PC-9 (cell line): ENCODE measurements at regions not wholly inside any gene's neighbourhood (a gene's known extent, or its start where the extent isn't known, plus 50 kb on each side); places are given as distances from the start of the nearest gene placed in this dataset.

ENCODE experiments used
- BruUV-seq: library from RNA; stranded (reverse); fragments of 400-500 nt; replicated peaks from 2 replicates; lab custom pipeline; 2021; lab: Mats Ljungman, UMichigan
- CTCF ChIA-PET: fragments of 300-600 bp; sonication (Branson Sonifier 250); formaldehyde crosslinking; loops from one replicate; lab custom pipeline; 2022; ENCODE audit warnings: antibody characterized with exemption; lab: Charles Lee
- POLR2A ChIA-PET: fragments of 300-600 bp; sonication (Branson Sonifier 250); formaldehyde crosslinking; loops from one replicate; lab custom pipeline; 2022; ENCODE audit warnings: antibody characterized with exemption; ENCODE audit not compliant: unreplicated experiment; lab: Charles Lee
- DNase-seq, 2 experiments: peaks; one replicate each; pipeline versions ENCODE4 v3.0.0 to v3.0.0-alpha.2; 2015 to 2022; ENCODE audit warnings: mixed read lengths in 1 of 2
- H2AFZ ChIP-seq: fragments of 200-600 bp; sonication (generic); 2 replicates; pipeline ENCODE4 v1.8.1; 2017; ENCODE audit warnings: antibody characterized with exemption
- H3F3A ChIP-seq: fragments of 200-600 bp; sonication (generic); 2 replicates; pipeline ENCODE4 v1.8.1; 2017; ENCODE audit warnings: antibody characterized with exemption, mild to moderate bottlenecking, low read depth; ENCODE audit not compliant: insufficient read depth
- H3K27ac ChIP-seq: fragments of 200-600 bp; sonication (generic); 2 replicates; pipeline ENCODE4 v1.6.1; 2016; ENCODE audit warnings: mixed run types
- H3K27me3 ChIP-seq: fragments of 200-600 bp; sonication (generic); 2 replicates; pipeline ENCODE4 v1.6.1; 2016; ENCODE audit warnings: low read depth, mixed run types; ENCODE audit not compliant: insufficient read depth
- H3K36me3 ChIP-seq: fragments of 200-600 bp; sonication (generic); 2 replicates; pipeline ENCODE4 v1.6.1; 2016; ENCODE audit warnings: low read depth, mixed run types
- H3K4me1 ChIP-seq: fragments of 200-600 bp; sonication (generic); replicated peaks from 2 replicates; pipeline ENCODE4 v1.6.1; 2016; ENCODE audit warnings: mixed run types; ENCODE audit not compliant: insufficient read depth
- H3K4me2 ChIP-seq: fragments of 200-600 bp; sonication (generic); 2 replicates; pipeline ENCODE4 v1.6.1; 2017; ENCODE audit warnings: mixed run types
- H3K4me3 ChIP-seq: fragments of 200-600 bp; sonication (generic); 2 replicates; pipeline ENCODE4 v1.6.1; 2016; ENCODE audit warnings: mixed run types
- H3K79me2 ChIP-seq: fragments of 200-600 bp; sonication (generic); 2 replicates; pipeline ENCODE4 v1.6.1; 2017; ENCODE audit warnings: low read depth, mixed run types
- H3K9me2 ChIP-seq: fragments of 200-600 bp; sonication (generic); 2 replicates; pipeline ENCODE4 v1.8.1; 2017; ENCODE audit warnings: mild to moderate bottlenecking; ENCODE audit not compliant: insufficient read depth
- H3K9me3 ChIP-seq: fragments of 200-600 bp; sonication (generic); 2 replicates; pipeline ENCODE4 v1.8.1; 2016; ENCODE audit warnings: low read depth; ENCODE audit not compliant: insufficient read depth
- H4K20me1 ChIP-seq: fragments of 200-600 bp; sonication (generic); 2 replicates; pipeline ENCODE4 v1.8.1; 2017; ENCODE audit not compliant: insufficient read depth
- CTCF ChIP-seq: fragments of 200-600 bp; sonication (generic); conservative IDR thresholded peaks from 2 replicates; pipeline ENCODE4 v1.6.1; 2017; ENCODE audit warnings: mixed run types, antibody characterized with exemption, mild to moderate bottlenecking, moderate library complexity
- EZH2 ChIP-seq: fragments of 200-600 bp; sonication (generic); IDR thresholded peaks from 2 replicates; pipeline ENCODE4 v1.8.0; 2017; ENCODE audit warnings: antibody characterized with exemption, low read depth
- intact Hi-C: fragments of 100-400 bp; cut with micrococcal nuclease; formaldehyde crosslinking; loops from one replicate; pipeline ENCODE4 v1.10.0; 2022; ENCODE audit not compliant: unreplicated experiment

GRCh38 chr15:53323191-53323590, 436.3 kb downstream of the WDR72 start:
- no peak for DNase-seq
- Histone ChIP-seq H3K27ac (no peak overlapping the region), H3K79me2 (no peaks in the 10 kb centered on the region), H3K4me3 (no peak overlapping the region), H4K20me1 (no peaks in the 10 kb centered on the region), H3K4me1 (no peaks in the 10 kb centered on the region), H2AFZ (no peak overlapping the region), H3F3A (no peaks in the 10 kb centered on the region), H3K9me2 (no peaks in the 10 kb centered on the region), H3K27me3 (no peaks in the 10 kb centered on the region), H3K4me2 (no peak overlapping the region), H3K36me3 (no peaks in the 10 kb centered on the region), H3K9me3 (no peaks in the 10 kb centered on the region)
- no TSS peak for BruUV-seq
- POLR2A ChIA-PET, result no interaction called here
- TF ChIP-seq CTCF (no peak), EZH2 (no peak)
- intact Hi-C loops, result no loop called here
- CTCF ChIA-PET, result no interaction called here

GRCh38 chr15:53320816-53321215, 438.6 kb downstream of the WDR72 start:
- POLR2A ChIA-PET, result no interaction called here
- H2AFZ ChIP-seq, result no peak overlapping the region
- intact Hi-C loops, result no loop called here
- no peak overlapping the region for H3K4me3 ChIP-seq
- H3K27me3 ChIP-seq, result no peaks in the 10 kb centered on the region
- H3K9me3 ChIP-seq, result no peaks in the 10 kb centered on the region
- H4K20me1 ChIP-seq, result no peaks in the 10 kb centered on the region
- H3K79me2 ChIP-seq, result no peaks in the 10 kb centered on the region
- H3K4me1 ChIP-seq, result no peaks in the 10 kb centered on the region
- CTCF ChIA-PET, result no interaction called here
- TF ChIP-seq CTCF (no peak), EZH2 (no peak)
- BruUV-seq, result no TSS peak
- DNase-seq, result no peak
- no peaks in the 10 kb centered on the region for H3F3A ChIP-seq
- H3K9me2 ChIP-seq, result no peaks in the 10 kb centered on the region
- H3K27ac ChIP-seq, result no peak overlapping the region
- H3K4me2 ChIP-seq, result no peak overlapping the region
- no peaks in the 10 kb centered on the region for H3K36me3 ChIP-seq

- Histone ChIP-seq H3K9me3 (no peaks in the 10 kb centered on the region), H3K79me2 (no peaks in the 10 kb centered on the region), H3K27ac (no peak overlapping the region), H2AFZ (no peak overlapping the region), H3F3A (no peaks in the 10 kb centered on the region), H3K9me2 (no peaks in the 10 kb centered on the region), H3K4me3 (no peak overlapping the region), H3K4me1 (no peaks in the 10 kb centered on the region), H3K4me2 (no peak overlapping the region), H4K20me1 (no peaks in the 10 kb centered on the region), H3K27me3 (no peaks in the 10 kb centered on the region; the same call in 1 of the 2 replicates), H3K36me3 (no peaks in the 10 kb centered on the region)
- intact Hi-C loops, result no loop called here
- no TSS peak for BruUV-seq
- TF ChIP-seq EZH2, result no peak
- no peak for TF ChIP-seq CTCF
- no peak for DNase-seq
- CTCF ChIA-PET, result no interaction called here
- POLR2A ChIA-PET, result no interaction called here
Observed at GRCh38 chr15:53312707-53313106, 446.8 kb downstream of the WDR72 start.
